ENCODE measurements at regions not wholly inside any gene's neighbourhood (a gene's known extent, or its start where the extent isn't known, plus 50 kb on each side); places are given as distances from the start of the nearest gene placed in this dataset.
"Not testable (repeated sequence)": the region's sequence is repeated elsewhere in the genome, so short reads cannot be mapped to it uniquely, and the experiment has no call there.

DNA sequence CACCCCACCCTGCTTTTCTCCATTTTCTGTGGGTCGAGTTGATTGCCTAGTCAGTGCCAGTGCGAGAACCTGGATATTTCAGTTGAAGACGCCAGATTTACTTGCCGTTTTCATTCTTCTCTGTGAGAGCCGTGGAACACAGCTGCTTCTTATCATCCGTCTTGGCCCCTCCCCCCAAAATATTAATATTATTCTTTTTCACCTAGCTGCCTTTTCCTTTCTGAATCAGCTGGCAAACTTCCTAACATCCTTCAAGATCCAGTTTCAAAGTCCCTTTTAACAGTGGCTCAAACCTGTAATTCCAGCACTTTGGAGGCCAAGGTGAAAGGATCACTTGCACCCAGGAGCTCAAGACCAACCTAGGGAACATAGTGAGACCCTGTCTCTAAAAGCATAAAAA, 117.1 kb upstream of the RASA1 start:
- no peak for DNase-seq

DNA sequence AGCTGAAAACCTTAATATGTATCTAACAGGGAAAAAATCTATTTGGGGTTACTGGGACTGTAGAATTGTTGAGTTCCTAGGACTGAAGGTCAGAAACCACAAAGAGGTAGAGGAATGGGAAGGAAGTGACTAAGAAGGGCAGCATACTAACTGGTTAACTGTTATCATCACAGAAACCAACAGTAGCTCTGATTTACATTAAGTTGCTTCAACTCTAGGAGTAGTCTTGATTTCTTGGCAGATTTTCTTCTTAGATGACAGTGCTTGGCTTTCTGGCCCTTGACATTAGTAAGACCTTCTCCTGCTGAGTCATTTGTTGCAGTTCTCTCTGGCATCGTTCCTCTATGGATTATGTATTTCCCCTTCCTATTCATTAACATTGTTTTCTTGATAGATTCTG, 116.1 kb upstream of the RASA1 start:
- no peak for DNase-seq

DNA sequence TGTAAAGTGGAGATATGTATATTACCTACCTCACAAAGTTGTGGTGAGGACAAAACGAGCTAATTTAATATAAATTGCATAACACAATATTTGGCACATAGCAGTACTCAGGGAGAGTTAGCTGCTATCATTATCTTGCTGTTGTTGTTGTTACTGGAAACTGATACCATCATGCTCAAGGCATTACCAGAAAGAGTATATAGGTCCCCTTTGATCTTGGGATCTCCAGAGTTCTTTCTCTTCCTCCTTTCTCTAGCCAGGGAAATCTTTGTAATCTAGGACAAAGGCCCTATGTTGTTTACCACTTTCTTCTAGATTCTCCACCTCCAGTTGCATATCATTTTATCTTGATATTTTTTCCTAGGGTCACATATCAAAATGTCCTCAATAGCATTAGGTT, 114.8 kb upstream of the RASA1 start:
- DNase-seq = no peak

DNA sequence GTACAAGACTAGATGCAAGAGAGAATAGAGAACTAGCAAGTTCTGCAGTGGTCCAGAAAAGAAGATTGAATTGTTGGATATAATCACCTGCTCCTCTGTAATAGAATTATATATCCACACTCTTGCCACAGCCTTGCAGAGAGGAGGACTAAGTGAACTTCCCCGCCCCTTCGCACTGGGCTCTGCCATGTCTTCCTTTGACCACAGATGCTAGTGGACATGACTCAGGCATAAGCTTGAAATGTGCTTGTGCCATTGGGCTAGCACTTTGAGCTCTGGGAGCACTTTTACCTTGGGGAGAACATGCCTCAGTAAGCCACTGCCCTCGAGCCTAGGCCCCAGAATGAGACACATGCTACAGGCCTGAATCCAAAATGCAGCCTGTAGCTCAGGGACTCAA, 113.5 kb upstream of the RASA1 start:
- no peak for DNase-seq

DNA sequence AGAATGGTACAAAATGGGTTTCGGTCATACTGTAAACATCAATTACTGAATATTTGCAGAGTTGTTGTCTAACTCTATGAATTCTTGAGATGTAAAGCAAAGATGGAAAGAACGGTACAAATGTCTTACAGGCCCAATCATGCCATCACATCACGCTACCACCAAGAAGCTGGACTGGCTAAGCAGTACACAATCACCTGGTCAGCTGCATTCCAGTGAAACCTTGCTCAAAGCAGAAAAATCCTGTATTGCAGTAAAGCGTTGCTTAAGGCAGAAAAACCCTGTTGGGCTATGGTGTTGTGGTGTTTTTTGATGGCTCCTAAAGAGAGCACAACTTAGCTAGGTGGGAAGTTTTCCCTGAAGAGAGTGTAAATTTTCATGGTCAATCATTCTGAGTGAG, 112.6 kb upstream of the RASA1 start:
- no peak for DNase-seq

DNA sequence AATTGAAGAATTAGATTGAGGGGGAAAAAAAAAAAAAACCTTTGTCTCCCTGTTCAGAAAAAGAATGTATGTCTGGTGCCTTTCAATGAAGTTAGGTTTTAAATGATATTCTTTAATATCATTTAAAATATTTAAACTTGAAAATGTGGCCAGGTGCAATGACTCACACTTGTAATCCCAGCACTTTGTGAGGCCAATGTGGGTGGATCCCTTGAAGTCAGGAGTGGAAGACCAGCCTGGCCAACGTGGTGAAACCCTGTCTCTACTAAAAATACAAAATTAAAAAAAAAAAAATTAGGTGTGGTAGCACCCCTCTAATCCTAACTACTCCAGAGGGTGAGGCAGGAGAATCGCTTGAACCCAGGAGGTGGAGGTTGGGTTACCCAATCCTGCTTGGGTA, 111.1 kb upstream of the RASA1 start:
- no peak for DNase-seq

DNA sequence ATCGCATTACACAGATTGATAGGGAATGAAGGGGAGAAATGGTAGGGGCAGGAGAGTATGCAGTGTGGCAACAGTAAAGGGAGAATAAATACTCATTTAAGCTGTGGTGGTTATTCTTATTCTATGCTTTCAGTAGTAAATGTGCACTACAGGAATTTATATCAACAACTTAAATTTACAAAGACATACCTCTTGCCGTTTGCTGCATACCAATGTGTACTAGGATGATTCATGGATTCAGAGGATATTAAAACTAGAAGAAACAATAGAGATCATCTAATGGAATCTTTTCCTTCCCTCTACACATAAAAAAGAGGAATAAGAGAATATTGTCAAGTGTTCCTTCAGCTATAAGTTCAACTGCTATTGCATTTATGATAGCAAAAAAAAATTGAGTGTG, 103.3 kb upstream of the RASA1 start:
- DNase-seq = no peak

DNA sequence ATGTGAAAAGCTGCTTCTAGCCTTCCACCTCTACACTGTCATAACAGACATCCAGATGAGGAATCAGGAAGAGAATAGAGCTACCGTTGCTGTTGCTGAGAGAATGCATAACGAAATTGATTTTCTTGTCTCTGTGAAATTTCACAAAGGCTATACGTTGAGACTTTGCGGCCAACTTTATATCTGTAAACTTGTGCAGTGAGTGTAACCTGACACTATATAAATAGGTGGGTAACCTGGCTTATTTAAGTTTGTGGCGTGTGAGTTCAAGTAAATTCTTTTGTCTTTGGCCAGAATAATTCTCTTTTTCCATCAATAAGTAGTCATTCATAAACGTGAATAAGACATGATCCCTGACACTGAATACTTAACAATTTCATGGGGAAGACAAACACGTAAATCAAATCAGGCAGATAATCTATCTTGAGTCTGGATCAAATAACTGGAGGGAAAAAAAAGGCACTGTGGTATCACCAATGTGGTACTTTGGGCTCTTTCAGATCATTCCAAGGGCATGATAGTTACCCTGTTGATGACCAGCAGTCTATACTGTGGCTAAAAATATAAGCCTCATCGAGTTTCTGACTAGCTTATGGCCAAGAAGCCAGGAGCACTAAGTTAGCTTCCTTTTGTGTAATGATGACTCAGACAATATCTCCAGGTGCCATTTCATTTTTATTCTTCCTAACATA, 98.2 kb upstream of the RASA1 start:
- DNase-seq = no peak

DNA sequence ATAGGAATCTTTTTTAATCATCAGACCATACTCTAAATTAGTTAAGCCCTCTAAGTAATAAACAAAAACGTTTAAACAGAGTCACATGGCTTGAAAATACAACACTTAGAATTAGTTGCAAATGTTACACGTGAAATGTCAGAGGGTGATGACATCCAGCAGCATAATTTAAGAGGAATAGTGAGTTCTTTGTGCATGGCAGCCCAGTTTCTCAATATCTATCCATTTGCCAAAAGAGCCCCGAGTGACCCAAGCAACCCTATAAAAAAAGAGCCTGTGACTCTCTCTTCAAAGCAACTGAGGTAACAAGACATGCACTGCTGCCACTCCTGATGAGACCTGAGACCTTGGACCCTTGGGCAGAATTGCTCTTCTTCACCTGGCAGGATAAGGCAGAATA, 96.9 kb upstream of the RASA1 start:
- DNase-seq = no peak

DNA sequence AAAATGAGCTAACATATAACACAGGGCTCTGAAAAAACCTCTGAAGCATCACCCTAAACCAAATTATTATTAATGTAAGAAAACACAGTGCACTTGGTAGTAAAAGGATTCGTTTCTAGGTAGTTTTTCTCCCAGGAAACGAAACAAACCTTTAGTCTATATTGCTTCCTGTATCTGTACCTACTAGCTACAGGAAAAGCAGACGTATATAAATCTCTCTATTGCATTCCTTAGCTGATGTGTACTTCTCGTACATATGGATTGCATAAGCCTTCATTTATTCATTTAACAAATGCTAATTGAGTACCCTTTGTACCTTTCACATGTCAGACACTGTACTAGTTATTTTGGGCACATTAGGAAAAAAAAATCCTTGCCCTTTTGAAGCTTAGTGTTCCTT, 85.0 kb upstream of the RASA1 start:
- no peak for DNase-seq

DNA sequence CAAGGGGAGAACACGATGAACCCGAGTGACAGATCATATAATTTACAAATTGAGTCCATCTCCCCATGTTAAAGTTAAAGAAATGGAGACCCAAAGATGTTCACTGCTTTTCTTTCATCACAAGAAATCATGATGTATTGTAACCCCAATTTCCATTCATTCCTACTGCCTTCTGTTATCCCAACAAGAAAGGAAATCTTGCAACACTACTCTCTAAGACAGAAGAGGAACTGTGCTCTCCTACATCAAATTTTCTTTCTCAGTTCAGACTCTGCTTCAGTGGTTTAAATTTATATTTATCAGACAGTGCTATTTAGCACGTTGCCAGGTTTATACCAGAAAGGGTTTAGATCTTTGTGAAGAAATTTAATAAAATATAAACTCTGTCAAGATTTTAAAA, 83.8 kb upstream of the RASA1 start:
- no peak for DNase-seq

DNA sequence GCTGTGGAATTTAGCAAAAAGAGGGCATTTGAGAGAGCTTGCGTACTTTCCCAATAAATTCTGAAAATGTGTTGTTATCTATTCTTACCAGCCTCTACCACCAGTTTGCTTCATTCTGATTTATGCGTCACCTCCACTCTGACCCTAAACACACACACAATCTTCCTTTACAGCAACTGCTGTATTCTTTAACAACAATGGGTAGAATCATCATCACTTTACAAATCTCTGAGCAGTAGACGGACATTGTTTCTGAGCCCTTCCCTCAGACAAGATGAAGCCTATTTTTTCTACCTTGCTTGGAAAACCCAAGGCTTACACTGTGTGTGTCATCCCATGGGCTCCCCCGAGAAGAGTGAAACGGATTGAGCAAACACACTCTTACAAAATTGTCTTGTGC, 83.1 kb upstream of the RASA1 start:
- DNase-seq = no peak

DNA sequence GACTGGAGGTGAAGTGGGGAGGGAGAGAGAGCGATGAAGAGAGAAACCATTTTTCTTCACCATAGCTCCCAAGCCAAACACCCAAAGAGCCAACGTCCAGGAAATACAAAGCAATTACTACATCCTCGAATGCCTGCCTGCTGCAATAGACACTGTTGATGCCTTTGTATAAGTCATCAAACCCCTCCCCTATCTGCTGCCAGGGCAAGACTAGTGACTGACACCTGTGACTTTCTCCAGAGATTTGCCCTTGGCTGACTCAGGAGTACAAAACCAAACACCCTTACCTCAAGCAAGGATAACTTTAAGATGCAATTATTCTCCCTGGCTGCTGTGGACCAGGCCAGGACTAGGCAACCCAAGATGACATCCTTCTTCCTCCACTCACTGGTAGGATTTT, 81.8 kb upstream of the RASA1 start:
- no peak for DNase-seq

DNA sequence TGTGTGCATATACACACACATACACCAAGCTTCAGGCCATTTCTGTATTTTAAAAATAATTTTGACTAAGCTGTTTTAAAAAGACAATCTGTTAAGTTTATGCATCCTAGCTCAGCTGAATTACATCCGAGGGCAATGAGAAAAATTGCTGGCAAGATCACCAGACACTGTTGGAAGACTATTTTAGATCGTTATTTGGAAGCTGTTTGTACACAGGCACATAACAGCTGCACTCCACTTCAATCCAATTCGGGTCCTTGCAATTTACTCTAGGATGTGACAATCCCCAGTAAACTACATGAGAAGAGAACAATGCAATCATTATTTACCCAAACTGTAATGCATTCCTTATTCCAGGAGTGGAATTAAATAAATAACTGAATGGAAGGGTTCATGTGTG, 79.3 kb upstream of the RASA1 start:
- DNase-seq = no peak

DNA sequence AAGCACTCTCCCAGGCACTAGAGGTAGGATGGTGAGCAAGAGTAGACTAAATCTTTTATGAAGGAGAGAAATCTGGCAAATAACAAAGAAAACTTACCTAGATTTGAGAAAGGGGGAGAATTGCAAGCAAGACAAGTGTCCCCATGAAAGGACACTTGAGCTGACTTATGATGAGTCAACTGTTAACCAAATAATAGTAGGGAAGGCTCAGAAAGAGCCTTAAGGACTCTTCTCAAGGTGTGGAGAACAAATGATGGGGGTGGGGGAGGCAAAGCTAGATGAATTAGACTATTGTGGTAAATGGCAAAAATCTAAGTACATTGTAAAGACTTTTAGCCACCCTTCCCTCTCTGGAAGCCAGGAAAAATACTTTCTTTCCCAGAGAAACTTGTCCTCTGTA, 77.6 kb upstream of the RASA1 start:
- no peak for DNase-seq

DNA sequence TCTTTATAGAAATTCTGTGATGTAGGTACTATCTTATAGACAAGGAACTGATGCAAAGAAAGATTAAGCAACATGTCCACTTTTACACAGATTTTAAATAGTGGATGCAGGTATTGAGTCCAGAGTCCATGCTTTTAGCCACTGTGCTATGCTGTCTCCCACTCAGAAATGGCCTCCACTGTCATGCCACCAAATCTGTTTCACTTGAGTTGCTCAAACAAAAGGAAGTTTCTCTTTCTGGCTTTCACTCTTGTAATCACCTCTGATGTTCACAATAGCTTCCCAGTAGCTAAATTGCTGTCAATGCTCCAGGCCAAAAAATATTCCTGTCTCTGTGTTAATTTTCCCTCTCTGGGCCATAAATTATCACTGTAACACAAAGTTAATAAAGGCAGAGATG, 77.0 kb upstream of the RASA1 start:
- no peak for DNase-seq

DNA sequence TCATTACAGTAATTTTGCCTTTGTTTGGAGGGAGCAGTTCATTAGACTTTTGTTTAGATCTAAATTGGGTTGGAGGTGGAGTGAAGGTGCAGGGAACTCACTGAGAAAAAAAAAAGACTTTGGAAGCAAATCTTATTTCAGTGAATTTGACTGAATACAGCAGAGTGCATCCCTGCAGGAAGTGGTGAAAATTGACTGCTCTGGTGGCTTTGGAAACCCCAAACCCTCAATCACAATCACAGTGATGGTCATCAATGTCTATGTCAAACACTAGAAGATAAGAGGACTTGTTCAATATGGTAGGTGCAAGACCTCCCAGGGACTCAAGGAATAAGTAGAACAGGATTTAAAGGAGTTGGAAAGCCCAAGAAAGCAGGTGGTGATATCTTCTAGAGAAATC, 76.0 kb upstream of the RASA1 start:
- no peak for DNase-seq

DNA sequence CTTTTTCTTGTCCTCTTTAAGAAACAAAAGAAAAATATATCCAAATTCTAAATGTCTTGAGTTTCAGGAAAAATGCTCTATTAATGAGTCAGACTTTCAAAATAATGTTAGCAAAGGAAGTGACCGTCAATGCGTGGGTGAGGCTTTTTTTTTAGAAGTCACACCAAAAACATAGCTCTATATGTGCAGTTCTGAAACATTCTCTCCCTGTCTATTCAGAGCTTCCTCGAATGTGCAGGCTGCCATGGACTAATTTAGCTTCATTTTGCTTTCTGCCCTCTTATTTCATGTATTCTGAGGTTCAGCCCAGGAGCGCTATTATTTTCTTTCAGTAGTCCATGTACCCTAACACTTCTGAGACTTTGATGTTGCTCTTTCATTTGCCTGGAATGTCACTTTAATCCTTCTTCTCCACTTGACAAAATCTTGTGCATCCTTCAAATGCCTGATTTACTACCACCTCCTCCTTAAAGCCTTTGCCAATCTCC, 72.5 kb upstream of the RASA1 start:
- no peak for DNase-seq

DNA sequence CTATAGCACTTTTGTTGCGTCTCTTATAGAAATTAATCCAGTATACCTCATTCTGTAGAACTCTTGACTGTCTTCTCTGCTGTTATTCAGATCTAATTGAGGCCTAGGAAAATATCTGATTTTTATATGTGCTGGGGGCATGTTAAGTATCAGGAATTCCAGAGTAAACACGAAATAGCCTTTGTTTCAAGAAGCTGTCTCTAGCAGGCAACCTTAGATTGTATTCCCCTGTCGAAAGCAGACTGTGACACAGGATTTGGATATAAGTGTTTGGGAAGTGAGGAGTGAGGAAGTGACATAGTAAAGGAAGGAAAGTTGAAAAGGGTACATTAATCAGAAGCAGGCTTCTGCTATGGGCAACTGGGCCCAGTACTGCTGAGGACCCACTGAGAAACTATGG, 72.1 kb upstream of the RASA1 start:
- no peak for DNase-seq

DNA sequence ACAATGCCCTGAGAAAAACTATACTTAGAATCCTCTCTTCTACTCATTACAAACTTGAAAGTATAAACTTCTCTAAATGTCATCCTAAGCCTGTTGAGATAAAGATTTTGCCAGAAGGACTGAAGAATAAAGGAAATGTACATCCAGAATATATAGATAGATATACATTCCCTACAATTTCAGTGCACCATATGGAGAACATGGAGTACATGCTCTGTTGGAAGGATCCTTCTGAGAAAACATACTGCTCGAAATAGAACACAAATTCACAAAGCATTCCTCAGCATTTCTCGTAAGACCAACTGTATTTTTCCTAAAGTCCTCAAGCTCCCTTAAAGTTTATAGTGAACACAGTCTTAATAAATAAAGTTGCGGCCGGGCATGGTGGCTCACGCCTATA, 69.7 kb upstream of the RASA1 start:
- no peak for DNase-seq

DNA sequence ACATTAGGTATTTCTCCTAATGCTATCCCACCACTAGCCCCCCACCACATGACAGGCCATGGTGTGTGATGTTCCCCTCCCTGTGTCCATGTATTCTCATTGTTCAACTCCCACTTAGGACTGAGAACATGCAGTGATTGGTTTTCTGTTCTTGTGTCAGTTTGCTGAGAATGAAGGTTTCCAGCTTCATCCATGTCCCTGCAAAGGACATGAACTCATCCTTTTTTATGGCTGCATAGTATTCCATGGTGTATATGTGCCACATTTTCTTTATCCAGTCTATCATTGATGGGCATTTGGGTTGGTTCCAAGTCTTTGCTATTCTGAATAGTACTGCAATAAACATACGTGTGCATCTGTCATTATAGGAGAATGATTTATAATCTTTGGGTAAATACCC, 68.4 kb upstream of the RASA1 start:
- DNase-seq = not testable (repeated sequence)

DNA sequence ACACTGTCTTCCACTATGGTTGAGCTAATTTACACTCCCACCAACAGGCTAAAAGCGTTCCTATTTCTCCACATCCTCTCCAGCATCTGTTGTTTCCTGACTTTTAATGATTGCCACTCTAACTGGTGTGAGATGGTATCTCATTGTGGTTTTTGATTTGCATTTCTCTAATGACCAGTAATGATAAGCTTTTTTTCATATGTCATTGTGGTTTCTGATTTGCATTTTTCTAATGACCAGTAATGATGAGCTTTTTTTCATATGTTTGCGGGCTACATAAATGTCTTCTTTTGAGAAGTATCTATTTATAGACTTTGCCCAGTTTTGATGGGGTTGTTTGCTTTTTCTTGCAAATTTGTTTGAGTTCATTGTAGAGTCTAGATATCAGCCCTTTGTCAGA, 68.0 kb upstream of the RASA1 start:
- DNase-seq = not testable (repeated sequence)

DNA sequence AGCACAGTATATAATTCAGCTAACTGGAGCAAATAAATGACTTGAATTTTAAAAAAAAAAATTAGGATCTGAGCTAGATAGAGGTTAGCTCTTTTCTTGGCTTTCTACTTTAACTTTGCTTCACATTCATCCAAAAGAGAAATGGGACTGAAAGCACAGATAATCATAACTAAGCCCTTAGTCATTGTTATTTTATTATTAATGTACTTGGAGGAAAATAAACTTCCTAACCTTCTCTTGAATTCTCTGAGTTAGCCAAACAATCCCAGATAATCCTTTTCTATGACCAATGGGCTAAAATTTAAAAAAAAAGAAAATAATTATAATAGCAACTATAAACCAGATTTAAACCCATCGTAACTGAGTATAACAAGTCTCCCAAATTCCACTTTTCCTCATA, 57.6 kb upstream of the RASA1 start:
- no peak for DNase-seq

DNA sequence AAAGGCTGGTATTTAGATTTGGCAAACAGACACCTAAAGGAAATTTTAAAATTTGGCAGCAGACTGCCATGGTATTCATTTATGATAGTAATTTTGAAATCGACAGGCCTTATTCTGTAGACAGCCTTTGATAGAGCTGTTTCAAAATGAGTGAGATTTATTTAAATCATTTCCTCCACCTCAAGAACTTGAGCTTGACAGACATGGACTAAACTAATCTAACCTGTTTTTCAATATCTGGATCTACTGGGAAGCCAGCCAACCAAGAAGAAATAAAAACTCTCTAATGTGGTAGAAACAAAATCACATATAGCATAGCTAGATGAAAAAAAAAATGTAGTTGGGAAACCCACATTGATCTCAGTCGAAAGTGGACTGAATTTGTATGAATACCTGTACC, 56.9 kb upstream of the RASA1 start:
- no peak for DNase-seq

DNA sequence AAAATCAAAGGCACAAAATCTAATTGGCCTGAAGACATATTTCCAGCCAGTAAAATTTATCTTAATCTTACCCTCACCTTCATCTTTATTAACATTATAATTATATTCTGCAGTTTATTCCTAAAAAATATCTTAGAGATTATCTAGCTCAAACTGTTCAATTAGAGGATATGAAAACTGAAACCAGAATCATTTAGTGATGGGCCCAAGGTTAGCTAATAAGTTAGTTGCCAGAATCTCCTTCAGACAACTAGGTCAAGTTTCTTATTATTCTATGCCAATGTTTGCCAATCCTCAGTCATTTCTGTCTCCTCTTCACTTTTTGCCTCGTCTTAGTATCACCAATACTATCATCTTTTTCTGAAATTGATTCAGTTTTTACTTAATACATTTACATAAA, 56.0 kb upstream of the RASA1 start:
- DNase-seq = no peak

DNA sequence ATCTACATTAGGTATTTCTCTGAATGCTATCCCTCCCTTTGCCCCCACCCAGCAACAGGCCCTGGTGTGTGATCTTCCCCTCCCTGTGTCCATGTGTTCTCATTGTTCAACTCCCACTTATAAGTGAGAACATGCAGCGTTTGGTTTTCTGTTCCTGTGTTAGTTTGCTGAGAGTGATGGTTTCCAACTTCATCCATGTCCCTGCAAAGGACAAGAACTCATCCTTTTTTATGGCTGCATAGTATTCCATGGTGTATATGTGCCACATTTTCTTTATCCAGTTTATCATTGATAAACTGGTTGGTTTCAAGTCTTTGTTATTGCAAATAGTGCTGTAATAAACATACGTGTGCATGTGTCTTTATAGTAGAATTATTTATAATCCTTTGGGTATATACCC, 55.5 kb upstream of the RASA1 start:
- not testable (repeated sequence) for DNase-seq
